Mesenchymal stem cell (in vitro differentiated cells and primary cell): ENCODE measurements at regions not wholly inside any gene's neighbourhood (a gene's known extent, or its start where the extent isn't known, plus 50 kb on each side); places are given as distances from the start of the nearest gene placed in this dataset.

Experiments
- DNase-seq: peaks from one replicate; pipeline ENCODE4 v3.0.0-alpha.2; 2013
- H2AFZ ChIP-seq: one replicate; pipeline ENCODE4 v1.6.1; 2013; ENCODE audit warnings: low read depth, mild to moderate bottlenecking, control low read depth, inconsistent platforms, low read length, moderate library complexity
- H2AK5ac ChIP-seq: 2 replicates; pipeline ENCODE4 v1.6.1; 2013; ENCODE audit warnings: low read length, moderate library complexity, mild to moderate bottlenecking, inconsistent platforms; ENCODE audit not compliant: severe bottlenecking
- H2BK120ac ChIP-seq: one replicate; pipeline ENCODE4 v1.6.1; 2013; ENCODE audit warnings: low read depth, mild to moderate bottlenecking, inconsistent platforms, low read length, moderate library complexity
- H2BK12ac ChIP-seq, 2 experiments: one replicate each; pipeline ENCODE4 v1.6.1; 2013; ENCODE audit warnings: inconsistent platforms in 2 of 2, low read length in 2 of 2, mild to moderate bottlenecking in 2 of 2, moderate library complexity in 2 of 2, control low read depth in 1 of 2
- H2BK15ac ChIP-seq: one replicate; pipeline ENCODE4 v1.6.1; 2013; ENCODE audit warnings: mild to moderate bottlenecking, low read depth, inconsistent platforms; ENCODE audit not compliant: poor library complexity, severe bottlenecking
- H2BK5ac ChIP-seq: 2 replicates; pipeline ENCODE4 v1.6.1; 2013; ENCODE audit warnings: low read depth, mild to moderate bottlenecking, low read length, control low read depth, inconsistent platforms; ENCODE audit not compliant: poor library complexity, severe bottlenecking
- H3K14ac ChIP-seq, 2 experiments: one replicate each; pipeline ENCODE4 v1.6.1; 2013; ENCODE audit warnings: inconsistent platforms in 2 of 2, low read length in 2 of 2, control low read depth in 1 of 2, mild to moderate bottlenecking in 1 of 2, moderate library complexity in 1 of 2
- H3K18ac ChIP-seq, 2 experiments: one replicate each; pipeline ENCODE4 v1.6.1; 2013; ENCODE audit warnings: inconsistent platforms in 2 of 2, low read length in 2 of 2, control low read depth in 1 of 2, low read depth in 1 of 2, mild to moderate bottlenecking in 1 of 2
- H3K23ac ChIP-seq, 2 experiments: one replicate each; pipeline ENCODE4 v1.6.1; 2013; ENCODE audit warnings: inconsistent platforms in 2 of 2, low read length in 2 of 2, mild to moderate bottlenecking in 2 of 2, moderate library complexity in 2 of 2, control low read depth in 1 of 2
- H3K27ac ChIP-seq: 2 replicates; pipeline ENCODE4 v1.5.1; 2013; ENCODE audit warnings: mild to moderate bottlenecking, moderate library complexity, low read length, control low read depth, inconsistent platforms; ENCODE audit not compliant: poor library complexity, severe bottlenecking
- H3K27me3 ChIP-seq, 2 experiments: 2 replicates each; pipeline versions ENCODE4 v1.6.1 to v1.7.0; 2013; ENCODE audit warnings: low read length in 2 of 2, mild to moderate bottlenecking in 2 of 2, moderate library complexity in 2 of 2, control low read depth in 1 of 2, inconsistent platforms in 1 of 2; ENCODE audit not compliant: control insufficient read depth in 1 of 2, insufficient read depth in 1 of 2
- H3K36me3 ChIP-seq, 2 experiments: 2 replicates each; pipeline versions ENCODE4 v1.6.1 to v1.7.0; 2013; ENCODE audit warnings: low read length in 2 of 2, control low read depth in 1 of 2, inconsistent platforms in 1 of 2, low read depth in 1 of 2, mild to moderate bottlenecking in 1 of 2; ENCODE audit not compliant: insufficient read depth in 2 of 2, control insufficient read depth in 1 of 2
- H3K4ac ChIP-seq, 2 experiments: one replicate each; pipeline ENCODE4 v1.6.1; 2013; ENCODE audit warnings: inconsistent platforms in 2 of 2, low read length in 2 of 2, mild to moderate bottlenecking in 2 of 2, moderate library complexity in 2 of 2, control low read depth in 1 of 2, low read depth in 1 of 2
- H3K4me1 ChIP-seq: 2 replicates; pipeline ENCODE4 v1.6.1; 2013; ENCODE audit warnings: low read depth, low read length, control low read depth; ENCODE audit not compliant: control insufficient read depth, insufficient read depth
- H3K4me2 ChIP-seq: 2 replicates; pipeline ENCODE4 v1.6.1; 2013; ENCODE audit warnings: low read length, mild to moderate bottlenecking, inconsistent platforms; ENCODE audit not compliant: poor library complexity, severe bottlenecking
- H3K4me3 ChIP-seq, 2 experiments: 2 replicates each; pipeline versions ENCODE4 v1.5.1 to v1.7.0; 2013; ENCODE audit warnings: low read length in 2 of 2, mild to moderate bottlenecking in 2 of 2, control low read depth in 1 of 2, low read depth in 1 of 2; ENCODE audit not compliant: insufficient read depth in 1 of 2
- H3K79me1 ChIP-seq: replicated peaks from 2 replicates; pipeline ENCODE4 v1.6.1; 2013; ENCODE audit warnings: mild to moderate bottlenecking, control low read depth, low read length, inconsistent platforms; ENCODE audit not compliant: poor library complexity, severe bottlenecking
- H3K9ac ChIP-seq: 2 replicates; pipeline ENCODE4 v1.7.0; 2013; ENCODE audit warnings: mild to moderate bottlenecking, low read length, moderate library complexity
- H3K9me3 ChIP-seq: 2 replicates; pipeline ENCODE4 v1.7.0; 2013; ENCODE audit warnings: mild to moderate bottlenecking, low read length; ENCODE audit not compliant: control insufficient read depth
- H4K8ac ChIP-seq: one replicate; pipeline ENCODE4 v1.6.1; 2013; ENCODE audit warnings: inconsistent platforms, mild to moderate bottlenecking, low read length, moderate library complexity
- H4K91ac ChIP-seq: one replicate; pipeline ENCODE4 v1.6.1; 2013; ENCODE audit warnings: mild to moderate bottlenecking, low read length, inconsistent platforms
- WGBS: methylation state at CpG from one replicate; pipeline ENCODE4 v1.1.7; 2013; ENCODE audit warnings: mixed read lengths; 5-methylcytosine and 5-hydroxymethylcytosine counted together

DNA sequence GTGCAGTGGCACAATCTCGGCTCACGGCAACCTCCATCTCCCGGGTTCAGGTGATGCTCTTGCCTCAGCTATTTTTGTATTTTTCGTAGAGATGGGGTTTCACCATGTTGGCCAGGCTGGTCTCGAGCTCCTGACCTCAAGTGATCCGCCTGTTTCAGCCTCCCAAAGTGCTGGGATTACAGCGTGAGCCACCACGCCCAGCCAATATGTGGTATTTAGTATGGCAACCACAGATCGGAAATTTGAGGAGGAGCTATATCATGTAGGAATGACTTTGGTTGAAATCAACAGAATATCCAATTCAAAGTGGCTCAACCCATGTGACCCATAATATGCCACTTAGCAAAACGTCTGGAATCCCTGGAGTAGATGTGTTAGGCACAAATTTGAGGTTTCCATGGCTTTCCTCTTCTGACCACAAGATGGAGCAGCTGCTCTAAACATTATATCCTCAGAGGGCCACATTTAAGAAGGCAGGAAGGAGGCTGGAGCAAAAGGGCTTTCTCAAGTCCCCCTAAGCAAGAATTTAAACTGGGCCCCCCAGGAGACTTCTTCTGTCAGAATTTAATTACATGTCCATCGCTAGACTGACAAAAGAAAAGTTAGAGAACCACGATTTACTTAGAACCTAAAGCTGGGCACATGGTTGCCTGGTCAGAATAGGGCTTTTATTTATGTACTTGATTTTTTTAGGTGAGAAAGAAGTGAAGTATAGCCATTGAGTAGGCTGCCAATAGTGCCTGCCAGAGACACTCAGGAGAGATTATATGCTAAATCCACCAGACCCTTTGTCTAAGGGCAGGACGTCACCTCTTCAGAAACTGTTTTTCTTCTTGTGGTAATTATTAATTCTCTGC is 49.6 kb upstream of the ITSN2 start:
- Histone ChIP-seq H4K91ac (no peak overlapping the region), H3K9me3 (no peaks in the 10 kb centered on the region), H3K36me3 (no peaks in the 10 kb centered on the region), H2AFZ (no peak overlapping the region), H3K18ac (no peak overlapping the region), H2BK120ac (no peak overlapping the region), H2BK5ac (no peak overlapping the region), H3K4me2 (no peak overlapping the region), H2BK15ac (no peak overlapping the region), H2AK5ac (no peak overlapping the region), H2BK12ac (no peak overlapping the region), H3K27ac (no peak overlapping the region), H3K4me3 (no peak overlapping the region), H3K23ac (no peak overlapping the region), H3K79me1 (no peaks in the 10 kb centered on the region), H3K9ac (no peak overlapping the region), H3K4ac (no peak overlapping the region), H3K4me1 (no peaks in the 10 kb centered on the region), H4K8ac (no peak overlapping the region), H3K14ac (no peak overlapping the region), H3K27me3 (peaks cover 5 to 6% of the 10 kb centered on the region in 2 experiments)
- WGBS: 60% methylated on average over 11 of the region's 13 CpGs
- peak; percentile 77 for DNase-seq
